GM23248 (cell line): ENCODE measurements at regions not wholly inside any gene's neighbourhood (a gene's known extent, or its start where the extent isn't known, plus 50 kb on each side); places are given as distances from the start of the nearest gene placed in this dataset.

ENCODE experiments used
- EZH2 ChIP-seq: fragments of 200-600 bp; sonication (generic); IDR thresholded peaks from 2 replicates; pipeline ENCODE4 v1.6.1; 2018; ENCODE audit warnings: antibody characterized with exemption, mild to moderate bottlenecking; ENCODE audit not compliant: insufficient read depth, poor library complexity, severe bottlenecking
- EZH2phosphoT487 ChIP-seq: fragments of 200-600 bp; sonication (generic); IDR thresholded peaks from 2 replicates; pipeline ENCODE4 v1.6.1; 2018; ENCODE audit warnings: antibody characterized with exemption, moderate library complexity, mild to moderate bottlenecking, low read depth; ENCODE audit not compliant: insufficient read depth

GRCh38 chr10:55280696-55281095 is 479.7 kb upstream of the PCDH15 start:
- TF ChIP-seq EZH2 (no peak), EZH2phosphoT487 (no peak)
